Left ventricle myocardium inferior (tissue), 1 donor: ENCODE measurements at regions not wholly inside any gene's neighbourhood (a gene's known extent, or its start where the extent isn't known, plus 50 kb on each side); places are given as distances from the start of the nearest gene placed in this dataset.

ENCODE experiments used
- DNase-seq: peaks from one replicate; pipeline ENCODE4 v3.0.0-alpha.2; 2020
- H3K27ac ChIP-seq: fragments of 200-600 bp; replicated peaks from 2 replicates; pipeline ENCODE4 v1.8.0; 2021
- H3K27me3 ChIP-seq: fragments of 200-600 bp; 2 replicates; pipeline ENCODE4 v1.8.0; 2021; ENCODE audit warnings: low read depth
- H3K36me3 ChIP-seq: fragments of 200-600 bp; 2 replicates; pipeline ENCODE4 v1.8.0; 2021
- H3K4me1 ChIP-seq: fragments of 200-600 bp; 2 replicates; pipeline ENCODE4 v1.8.0; 2021
- H3K4me3 ChIP-seq: fragments of 200-600 bp; 2 replicates; pipeline ENCODE4 v1.8.0; 2021; ENCODE audit warnings: mild to moderate bottlenecking, moderate library complexity
- H3K9me3 ChIP-seq: fragments of 200-600 bp; replicated peaks from 2 replicates; pipeline ENCODE4 v1.8.0; 2021
- CTCF ChIP-seq: fragments of 200-600 bp; IDR thresholded peaks from 2 replicates; pipeline ENCODE4 v1.8.0; 2021; ENCODE audit warnings: antibody characterized with exemption, mild to moderate bottlenecking, borderline replicate concordance
- intact Hi-C: fragments of 100-400 bp; cut with micrococcal nuclease; formaldehyde crosslinking; loops from one replicate; pipeline ENCODE4 v1.11.0; 2022
- donor health status: DM: no; HTN: yes; CAD: no; lungs with severe emphysema.

GRCh38 chr11:39990421-39990831 is 1469.0 kb downstream of the LRRC4C start:
- Histone ChIP-seq H3K9me3 (peaks cover 14% of the 10 kb centered on the region), H3K4me1 (no peaks in the 10 kb centered on the region), H3K36me3 (no peaks in the 10 kb centered on the region), H3K27ac (no peak overlapping the region), H3K27me3 (no peaks in the 10 kb centered on the region), H3K4me3 (no peak overlapping the region)
- no peak for DNase-seq
- TF ChIP-seq CTCF = no peak
- intact Hi-C loops = no loop called here

- intact Hi-C loops = no loop called here
- DNase-seq = no peak
- Histone ChIP-seq H3K27me3 (no peaks in the 10 kb centered on the region), H3K27ac (no peak overlapping the region), H3K36me3 (no peaks in the 10 kb centered on the region), H3K4me1 (no peaks in the 10 kb centered on the region), H3K4me3 (no peak overlapping the region), H3K9me3 (peaks cover 6% of the 10 kb centered on the region)
- no peak for TF ChIP-seq CTCF
Measured at GRCh38 chr11:39975091-39975490, 1484.4 kb downstream of the LRRC4C start.

- intact Hi-C loops = no loop called here
- H3K27me3 ChIP-seq = no peaks in the 10 kb centered on the region
- peaks cover 6% of the 10 kb centered on the region for H3K9me3 ChIP-seq
- no peak for DNase-seq
- H3K4me3 ChIP-seq = no peak overlapping the region
- TF ChIP-seq CTCF = no peak
- H3K4me1 ChIP-seq = no peaks in the 10 kb centered on the region
- H3K36me3 ChIP-seq = no peaks in the 10 kb centered on the region
- no peak overlapping the region for H3K27ac ChIP-seq
Measured at GRCh38 chr11:39972461-39972860, 1487.0 kb downstream of the LRRC4C start.

GRCh38 chr11:39971938-39972337 is 1487.5 kb downstream of the LRRC4C start:
- intact Hi-C loops = no loop called here
- H3K36me3 ChIP-seq = no peaks in the 10 kb centered on the region
- H3K27ac ChIP-seq = no peak overlapping the region
- no peak overlapping the region for H3K4me3 ChIP-seq
- DNase-seq = no peak
- no peak for TF ChIP-seq CTCF
- no peaks in the 10 kb centered on the region for H3K27me3 ChIP-seq
- peaks cover 6% of the 10 kb centered on the region for H3K9me3 ChIP-seq
- no peaks in the 10 kb centered on the region for H3K4me1 ChIP-seq

GRCh38 chr11:39968071-39968470 is 1491.4 kb downstream of the LRRC4C start:
- intact Hi-C loops = no loop called here
- TF ChIP-seq CTCF = no peak
- Histone ChIP-seq H3K9me3 (peaks cover 6% of the 10 kb centered on the region), H3K4me3 (no peak overlapping the region), H3K36me3 (no peaks in the 10 kb centered on the region), H3K4me1 (no peaks in the 10 kb centered on the region), H3K27me3 (no peaks in the 10 kb centered on the region), H3K27ac (no peak overlapping the region)
- no peak for DNase-seq

- no peak for TF ChIP-seq CTCF
- no peaks in the 10 kb centered on the region for H3K4me1 ChIP-seq
- no peaks in the 10 kb centered on the region for H3K9me3 ChIP-seq
- H3K27ac ChIP-seq = no peak overlapping the region
- H3K36me3 ChIP-seq = no peaks in the 10 kb centered on the region
- DNase-seq = no peak
- no peaks in the 10 kb centered on the region for H3K27me3 ChIP-seq
- intact Hi-C loops = no loop called here
- no peak overlapping the region for H3K4me3 ChIP-seq
Measured at GRCh38 chr11:39965701-39966100, 1493.8 kb downstream of the LRRC4C start.
